ENCODE measurements at regions not wholly inside any gene's neighbourhood (a gene's known extent, or its start where the extent isn't known, plus 50 kb on each side); places are given as distances from the start of the nearest gene placed in this dataset.

DNA sequence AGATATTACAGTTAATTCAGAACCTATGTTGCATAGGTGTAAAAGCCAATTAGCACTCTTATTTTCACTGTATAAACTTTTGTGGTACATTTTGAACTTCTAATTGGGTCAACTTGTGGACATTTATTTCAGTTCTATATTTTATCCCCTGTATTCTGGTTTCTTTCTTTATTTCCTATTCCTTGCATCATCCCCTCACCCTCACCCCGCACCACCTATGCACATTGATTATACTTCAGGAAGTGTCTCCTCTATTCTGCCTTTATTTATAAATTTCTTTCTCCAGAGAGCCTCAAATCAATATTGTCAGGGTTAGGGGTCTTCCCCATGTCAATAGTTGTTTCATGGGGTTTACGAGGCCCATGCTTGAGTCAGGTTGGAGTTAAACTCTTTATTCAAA is 83.1 kb downstream of the TEX13C start:
- Histone ChIP-seq H3K79me2 (ENCODE audit: low read length) (no peaks in the 10 kb centered on the region), H4K20me1 (ENCODE audit: insufficient read depth, low read depth, low read length) (no peaks in the 10 kb centered on the region), H3K9ac (ENCODE audit: low read length) (no peak overlapping the region), H3K9me3 (ENCODE audit: low read length) (no peaks in the 10 kb centered on the region), H3K27ac (ENCODE audit: low read length) (no peak overlapping the region), H3K4me1 (ENCODE audit: low read length) (no peaks in the 10 kb centered on the region), H3K4me2 (ENCODE audit: low read depth, low read length, poor library complexity, severe bottlenecking) (no peak overlapping the region), H3K9me2 (replicated peaks; ENCODE audit: insufficient read depth, low read length) (no peaks in the 10 kb centered on the region), H3K27me3 (ENCODE audit: low read length) (no peaks in the 10 kb centered on the region), H2AFZ (ENCODE audit: low read length) (no peak overlapping the region), H3K36me3 (ENCODE audit: insufficient read depth, low read length) (no peaks in the 10 kb centered on the region), H3K4me3 (ENCODE audit: low read length) (no peak overlapping the region)
- no peak for DNase-seq

- H3K4me2 ChIP-seq (ENCODE audit: low read depth, low read length, poor library complexity, severe bottlenecking) = no peak overlapping the region
- no peaks in the 10 kb centered on the region for H3K4me1 ChIP-seq (ENCODE audit: low read length)
- no peaks in the 10 kb centered on the region for H3K9me3 ChIP-seq (ENCODE audit: low read length)
- H3K27ac ChIP-seq (ENCODE audit: low read length) = no peak overlapping the region
- H3K9ac ChIP-seq (ENCODE audit: low read length) = no peak overlapping the region
- no peaks in the 10 kb centered on the region for H3K79me2 ChIP-seq (ENCODE audit: low read length)
- no peaks in the 10 kb centered on the region for H3K27me3 ChIP-seq (ENCODE audit: low read length)
- no peak overlapping the region for H3K4me3 ChIP-seq (ENCODE audit: low read length)
- H3K36me3 ChIP-seq (ENCODE audit: insufficient read depth, low read length) = no peaks in the 10 kb centered on the region
- H4K20me1 ChIP-seq (ENCODE audit: insufficient read depth, low read depth, low read length) = no peaks in the 10 kb centered on the region
- no peak overlapping the region for H2AFZ ChIP-seq (ENCODE audit: low read length)
- DNase-seq = no peak
- H3K9me2 ChIP-seq (replicated peaks; ENCODE audit: insufficient read depth, low read length) = no peaks in the 10 kb centered on the region
Measured at GRCh38 chrX:125404667-125405160, 85.0 kb downstream of the TEX13C start.

DNA sequence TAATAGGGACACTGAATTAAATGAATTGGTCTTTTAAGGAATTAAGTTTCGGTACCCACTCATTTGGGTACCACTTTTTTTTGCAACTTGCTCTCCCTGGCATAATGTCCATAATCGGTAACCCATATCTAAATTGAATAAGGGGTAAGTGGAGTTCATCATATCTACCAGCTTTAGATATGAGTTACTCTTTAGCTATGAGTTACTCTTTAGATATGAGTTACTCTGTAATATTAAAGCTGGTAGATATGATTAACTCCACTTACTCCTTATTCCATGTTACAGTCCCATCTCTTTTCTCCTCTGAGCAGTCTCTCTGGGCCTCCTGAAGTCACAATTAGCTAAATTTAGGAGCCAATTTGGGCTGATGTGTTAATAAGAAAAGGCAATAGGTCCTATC is 85.7 kb downstream of the TEX13C start:
- Histone ChIP-seq H3K4me3 (ENCODE audit: low read length) (no peak overlapping the region), H3K9me3 (ENCODE audit: low read length) (no peaks in the 10 kb centered on the region), H3K36me3 (ENCODE audit: insufficient read depth, low read length) (no peaks in the 10 kb centered on the region), H4K20me1 (ENCODE audit: insufficient read depth, low read depth, low read length) (no peaks in the 10 kb centered on the region), H2AFZ (ENCODE audit: low read length) (no peak overlapping the region), H3K9me2 (replicated peaks; ENCODE audit: insufficient read depth, low read length) (no peaks in the 10 kb centered on the region), H3K79me2 (ENCODE audit: low read length) (no peaks in the 10 kb centered on the region), H3K4me1 (ENCODE audit: low read length) (no peaks in the 10 kb centered on the region), H3K27ac (ENCODE audit: low read length) (no peak overlapping the region), H3K4me2 (ENCODE audit: low read depth, low read length, poor library complexity, severe bottlenecking) (no peak overlapping the region), H3K9ac (ENCODE audit: low read length) (no peak overlapping the region), H3K27me3 (ENCODE audit: low read length) (no peaks in the 10 kb centered on the region)
- no peak for DNase-seq

- no peaks in the 10 kb centered on the region for H3K9me2 ChIP-seq (replicated peaks; ENCODE audit: insufficient read depth, low read length)
- no peaks in the 10 kb centered on the region for H4K20me1 ChIP-seq (ENCODE audit: insufficient read depth, low read depth, low read length)
- no peak overlapping the region for H2AFZ ChIP-seq (ENCODE audit: low read length)
- no peak overlapping the region for H3K9ac ChIP-seq (ENCODE audit: low read length)
- no peaks in the 10 kb centered on the region for H3K27me3 ChIP-seq (ENCODE audit: low read length)
- H3K9me3 ChIP-seq (ENCODE audit: low read length) = no peaks in the 10 kb centered on the region
- H3K4me2 ChIP-seq (ENCODE audit: low read depth, low read length, poor library complexity, severe bottlenecking) = no peak overlapping the region
- H3K4me3 ChIP-seq (ENCODE audit: low read length) = no peak overlapping the region
- no peaks in the 10 kb centered on the region for H3K4me1 ChIP-seq (ENCODE audit: low read length)
- DNase-seq = no peak
- H3K36me3 ChIP-seq (ENCODE audit: insufficient read depth, low read length) = no peaks in the 10 kb centered on the region
- no peaks in the 10 kb centered on the region for H3K79me2 ChIP-seq (ENCODE audit: low read length)
- H3K27ac ChIP-seq (ENCODE audit: low read length) = no peak overlapping the region
Measured at GRCh38 chrX:125407314-125407713, 87.6 kb downstream of the TEX13C start.

DNA sequence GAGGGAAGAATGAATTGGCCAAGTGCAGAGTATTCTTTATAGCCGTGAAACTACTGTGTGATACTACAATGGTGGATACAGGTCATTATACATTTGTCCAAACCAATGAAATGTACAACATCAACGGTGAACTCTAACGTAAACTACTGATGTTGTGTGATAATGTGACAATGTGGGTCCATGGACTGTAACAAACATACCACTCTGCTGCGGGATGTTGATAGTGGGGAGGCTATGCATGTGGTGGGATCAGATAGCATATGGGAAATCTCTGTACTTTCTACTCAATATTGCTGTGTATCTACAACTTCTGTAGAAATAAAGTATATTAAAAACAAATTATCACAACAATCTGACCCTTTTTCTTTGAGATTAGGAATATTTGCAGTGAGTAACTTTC is 101.1 kb downstream of the TEX13C start:
- H4K20me1 ChIP-seq (ENCODE audit: insufficient read depth, low read depth, low read length) = no peaks in the 10 kb centered on the region
- no peaks in the 10 kb centered on the region for H3K36me3 ChIP-seq (ENCODE audit: insufficient read depth, low read length)
- H3K27me3 ChIP-seq (ENCODE audit: low read length) = no peaks in the 10 kb centered on the region
- H3K9ac ChIP-seq (ENCODE audit: low read length) = no peak overlapping the region
- no peak overlapping the region for H2AFZ ChIP-seq (ENCODE audit: low read length)
- H3K4me1 ChIP-seq (ENCODE audit: low read length) = no peaks in the 10 kb centered on the region
- no peak overlapping the region for H3K4me2 ChIP-seq (ENCODE audit: low read depth, low read length, poor library complexity, severe bottlenecking)
- no peak overlapping the region for H3K27ac ChIP-seq (ENCODE audit: low read length)
- H3K9me2 ChIP-seq (replicated peaks; ENCODE audit: insufficient read depth, low read length) = no peaks in the 10 kb centered on the region
- H3K9me3 ChIP-seq (ENCODE audit: low read length) = no peaks in the 10 kb centered on the region
- no peak for DNase-seq
- no peak overlapping the region for H3K4me3 ChIP-seq (ENCODE audit: low read length)
- H3K79me2 ChIP-seq (ENCODE audit: low read length) = no peaks in the 10 kb centered on the region

DNA sequence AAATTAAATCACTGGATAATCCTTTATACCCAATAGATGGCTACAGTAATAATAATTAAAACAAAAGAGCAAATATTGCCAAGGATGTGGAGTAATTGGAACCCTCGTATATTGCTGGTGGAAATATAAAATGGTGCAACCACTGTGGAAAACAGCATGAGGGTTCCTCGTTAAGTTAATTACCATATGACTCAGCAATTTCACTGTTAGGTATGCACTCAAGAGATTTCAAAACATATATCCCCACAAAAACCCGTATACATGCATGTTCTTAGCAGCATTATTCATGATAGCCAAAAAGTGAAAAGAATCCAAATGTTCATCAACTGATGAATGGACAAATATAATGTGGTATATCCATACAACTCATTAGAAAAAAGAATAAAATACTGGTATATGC is 103.3 kb downstream of the TEX13C start:
- H2AFZ ChIP-seq (ENCODE audit: low read length) = no peak overlapping the region
- no peaks in the 10 kb centered on the region for H3K27me3 ChIP-seq (ENCODE audit: low read length)
- DNase-seq = no peak
- H3K27ac ChIP-seq (ENCODE audit: low read length) = no peak overlapping the region
- no peaks in the 10 kb centered on the region for H3K9me2 ChIP-seq (replicated peaks; ENCODE audit: insufficient read depth, low read length)
- no peaks in the 10 kb centered on the region for H3K4me1 ChIP-seq (ENCODE audit: low read length)
- H3K9ac ChIP-seq (ENCODE audit: low read length) = no peak overlapping the region
- H3K36me3 ChIP-seq (ENCODE audit: insufficient read depth, low read length) = no peaks in the 10 kb centered on the region
- H3K79me2 ChIP-seq (ENCODE audit: low read length) = no peaks in the 10 kb centered on the region
- no peak overlapping the region for H3K4me2 ChIP-seq (ENCODE audit: low read depth, low read length, poor library complexity, severe bottlenecking)
- no peaks in the 10 kb centered on the region for H3K9me3 ChIP-seq (ENCODE audit: low read length)
- no peak overlapping the region for H3K4me3 ChIP-seq (ENCODE audit: low read length)
- H4K20me1 ChIP-seq (ENCODE audit: insufficient read depth, low read depth, low read length) = no peaks in the 10 kb centered on the region

DNA sequence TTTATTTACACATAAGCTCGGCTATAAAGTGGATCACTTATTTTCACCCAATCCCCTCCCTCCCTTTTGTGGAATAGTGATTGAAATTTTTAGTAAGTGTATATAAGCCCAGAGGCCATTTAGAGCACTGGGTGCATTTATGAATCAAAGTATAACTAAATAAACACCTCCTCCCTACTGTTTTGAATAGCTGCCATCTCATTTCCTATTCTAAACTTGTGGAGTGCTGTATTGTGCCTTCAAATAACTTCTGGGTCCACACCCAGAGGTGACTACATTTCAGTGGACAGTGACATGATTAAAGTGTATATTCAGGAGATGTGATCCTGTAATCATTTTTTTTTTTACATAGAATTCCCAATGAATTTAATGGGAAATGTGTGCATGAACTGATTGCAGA is 104.9 kb downstream of the TEX13C start:
- no peaks in the 10 kb centered on the region for H3K9me2 ChIP-seq (replicated peaks; ENCODE audit: insufficient read depth, low read length)
- no peaks in the 10 kb centered on the region for H3K9me3 ChIP-seq (ENCODE audit: low read length)
- H3K9ac ChIP-seq (ENCODE audit: low read length) = no peak overlapping the region
- H3K4me2 ChIP-seq (ENCODE audit: low read depth, low read length, poor library complexity, severe bottlenecking) = no peak overlapping the region
- no peaks in the 10 kb centered on the region for H3K27me3 ChIP-seq (ENCODE audit: low read length)
- no peak for DNase-seq
- no peaks in the 10 kb centered on the region for H4K20me1 ChIP-seq (ENCODE audit: insufficient read depth, low read depth, low read length)
- no peaks in the 10 kb centered on the region for H3K79me2 ChIP-seq (ENCODE audit: low read length)
- H3K4me3 ChIP-seq (ENCODE audit: low read length) = no peak overlapping the region
- H3K4me1 ChIP-seq (ENCODE audit: low read length) = no peaks in the 10 kb centered on the region
- no peak overlapping the region for H3K27ac ChIP-seq (ENCODE audit: low read length)
- H3K36me3 ChIP-seq (ENCODE audit: insufficient read depth, low read length) = no peaks in the 10 kb centered on the region
- H2AFZ ChIP-seq (ENCODE audit: low read length) = no peak overlapping the region

GRCh38 chrX:125436855-125437254 is 117.2 kb downstream of the TEX13C start:
- Histone ChIP-seq H3K4me3 (ENCODE audit: low read length) (no peak overlapping the region), H3K9me2 (replicated peaks; ENCODE audit: insufficient read depth, low read length) (no peaks in the 10 kb centered on the region), H3K27me3 (ENCODE audit: low read length) (no peaks in the 10 kb centered on the region), H3K4me2 (ENCODE audit: low read depth, low read length, poor library complexity, severe bottlenecking) (no peak overlapping the region), H3K9ac (ENCODE audit: low read length) (no peak overlapping the region), H3K36me3 (ENCODE audit: insufficient read depth, low read length) (no peaks in the 10 kb centered on the region), H2AFZ (ENCODE audit: low read length) (0 out of 2 replicates have a peak overlapping the region, but pooled peaks have one; percentile 32), H3K9me3 (ENCODE audit: low read length) (no peaks in the 10 kb centered on the region; the same call in 1 of the 2 replicates), H3K27ac (ENCODE audit: low read length) (no peak overlapping the region), H3K4me1 (ENCODE audit: low read length) (peaks cover 22% of the 10 kb centered on the region), H4K20me1 (ENCODE audit: insufficient read depth, low read depth, low read length) (no peaks in the 10 kb centered on the region), H3K79me2 (ENCODE audit: low read length) (no peaks in the 10 kb centered on the region)
- peak; percentile 86 for DNase-seq
